Testis (tissue), 2 donors: ENCODE measurements at regions not wholly inside any gene's neighbourhood (a gene's known extent, or its start where the extent isn't known, plus 50 kb on each side); places are given as distances from the start of the nearest gene placed in this dataset.
"Not testable (repeated sequence)": the region's sequence is repeated elsewhere in the genome, so short reads cannot be mapped to it uniquely, and the experiment has no call there.

Experiments
- POLR2A ChIP-seq: fragments of 450-650 bp; IDR thresholded peaks from one replicate; pipeline ENCODE4 v1.6.1; 2017; ENCODE audit warnings: antibody characterized with exemption, mild to moderate bottlenecking, moderate library complexity
- TF ChIP-seq, protein P1 (sequence below), 3 experiments: fragments of 450-650 bp in 2 of 3; fragments of 200-600 bp in 1 of 3; sonication (generic) in 1 of 3; IDR thresholded peaks; one replicate each; pipeline ENCODE4 v1.5.1; 2016 to 2019; ENCODE audit warnings: antibody characterized with exemption in 3 of 3, mild to moderate bottlenecking in 2 of 3, moderate library complexity in 1 of 3

DNA sequence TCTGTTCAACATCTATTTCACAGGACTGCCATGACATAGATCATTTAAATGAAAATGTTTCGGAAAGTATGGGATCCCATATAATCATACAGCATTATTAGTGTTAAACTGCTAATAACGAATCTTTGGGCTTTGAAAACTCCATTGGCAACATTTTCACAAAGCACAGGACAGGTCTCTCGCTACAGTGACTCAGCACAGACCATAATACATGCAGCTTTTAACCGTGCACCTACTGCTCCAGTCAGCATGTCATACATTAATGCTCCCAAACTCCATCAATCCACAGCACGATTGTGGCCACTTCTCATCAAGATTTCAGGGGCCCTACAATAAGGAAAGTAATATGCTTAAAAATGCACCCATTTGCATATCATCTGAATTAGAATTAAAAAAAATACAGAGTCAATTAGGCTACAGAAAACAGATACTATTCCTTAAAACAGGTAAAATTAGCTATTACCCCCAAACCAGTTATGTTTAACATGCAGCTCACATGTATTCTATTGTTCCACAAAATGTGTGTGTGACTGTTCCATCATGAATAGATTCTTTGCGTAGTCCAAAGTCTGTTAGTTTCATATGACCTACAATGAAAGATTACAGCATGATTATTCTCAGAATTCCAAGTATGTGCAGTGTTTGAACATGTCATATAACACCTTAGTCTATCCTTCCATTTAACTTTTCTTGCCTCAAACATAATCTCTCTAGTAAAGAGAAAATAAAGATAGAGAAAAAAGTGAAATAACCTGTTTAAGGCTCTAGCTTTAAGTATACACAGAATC, 141.6 kb upstream of the EFCAB3 start:
- TF ChIP-seq, protein P1, sequence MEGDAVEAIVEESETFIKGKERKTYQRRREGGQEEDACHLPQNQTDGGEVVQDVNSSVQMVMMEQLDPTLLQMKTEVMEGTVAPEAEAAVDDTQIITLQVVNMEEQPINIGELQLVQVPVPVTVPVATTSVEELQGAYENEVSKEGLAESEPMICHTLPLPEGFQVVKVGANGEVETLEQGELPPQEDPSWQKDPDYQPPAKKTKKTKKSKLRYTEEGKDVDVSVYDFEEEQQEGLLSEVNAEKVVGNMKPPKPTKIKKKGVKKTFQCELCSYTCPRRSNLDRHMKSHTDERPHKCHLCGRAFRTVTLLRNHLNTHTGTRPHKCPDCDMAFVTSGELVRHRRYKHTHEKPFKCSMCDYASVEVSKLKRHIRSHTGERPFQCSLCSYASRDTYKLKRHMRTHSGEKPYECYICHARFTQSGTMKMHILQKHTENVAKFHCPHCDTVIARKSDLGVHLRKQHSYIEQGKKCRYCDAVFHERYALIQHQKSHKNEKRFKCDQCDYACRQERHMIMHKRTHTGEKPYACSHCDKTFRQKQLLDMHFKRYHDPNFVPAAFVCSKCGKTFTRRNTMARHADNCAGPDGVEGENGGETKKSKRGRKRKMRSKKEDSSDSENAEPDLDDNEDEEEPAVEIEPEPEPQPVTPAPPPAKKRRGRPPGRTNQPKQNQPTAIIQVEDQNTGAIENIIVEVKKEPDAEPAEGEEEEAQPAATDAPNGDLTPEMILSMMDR (IDR thresholded peaks at IDR 0.05) = not testable (repeated sequence)
- TF ChIP-seq POLR2A = not testable (repeated sequence)
